VCaP (cell line): ENCODE measurements at regions not wholly inside any gene's neighbourhood (a gene's known extent, or its start where the extent isn't known, plus 50 kb on each side); places are given as distances from the start of the nearest gene placed in this dataset.

ENCODE experiments used
- H3K27ac ChIP-seq: fragments of 450-650 bp; 2 replicates; pipeline ENCODE4 v1.5.1; 2017
- TF ChIP-seq, protein P1 (sequence below): fragments of 450-650 bp; conservative IDR thresholded peaks from 2 replicates; pipeline ENCODE4 v1.5.1; 2017; ENCODE audit warnings: mild to moderate bottlenecking, moderate library complexity

DNA sequence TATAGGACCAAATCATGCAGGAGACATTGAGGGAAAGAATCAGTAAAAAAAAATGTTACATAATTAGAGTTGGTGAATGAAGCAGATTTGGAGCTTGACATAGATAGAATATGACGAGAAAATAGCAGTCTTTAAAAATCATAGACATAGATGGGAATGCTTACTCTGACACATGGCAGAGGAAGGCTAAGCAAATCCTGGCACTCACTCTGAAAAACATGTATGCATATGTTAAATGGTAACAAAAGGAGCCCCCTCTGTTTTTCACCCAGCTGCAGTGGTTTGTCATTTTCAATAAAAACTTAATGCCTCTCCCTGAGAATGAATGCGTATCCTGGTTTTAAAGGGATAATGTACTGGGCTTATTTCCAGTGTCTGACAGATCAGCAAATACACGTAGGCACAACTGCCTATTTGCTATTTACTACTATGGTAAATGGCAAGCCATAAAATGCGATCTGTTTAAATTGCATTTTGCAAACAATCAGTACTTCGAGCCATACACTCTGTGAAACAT, 561.2 kb upstream of the SEL1L start:
- TF ChIP-seq, protein P1, sequence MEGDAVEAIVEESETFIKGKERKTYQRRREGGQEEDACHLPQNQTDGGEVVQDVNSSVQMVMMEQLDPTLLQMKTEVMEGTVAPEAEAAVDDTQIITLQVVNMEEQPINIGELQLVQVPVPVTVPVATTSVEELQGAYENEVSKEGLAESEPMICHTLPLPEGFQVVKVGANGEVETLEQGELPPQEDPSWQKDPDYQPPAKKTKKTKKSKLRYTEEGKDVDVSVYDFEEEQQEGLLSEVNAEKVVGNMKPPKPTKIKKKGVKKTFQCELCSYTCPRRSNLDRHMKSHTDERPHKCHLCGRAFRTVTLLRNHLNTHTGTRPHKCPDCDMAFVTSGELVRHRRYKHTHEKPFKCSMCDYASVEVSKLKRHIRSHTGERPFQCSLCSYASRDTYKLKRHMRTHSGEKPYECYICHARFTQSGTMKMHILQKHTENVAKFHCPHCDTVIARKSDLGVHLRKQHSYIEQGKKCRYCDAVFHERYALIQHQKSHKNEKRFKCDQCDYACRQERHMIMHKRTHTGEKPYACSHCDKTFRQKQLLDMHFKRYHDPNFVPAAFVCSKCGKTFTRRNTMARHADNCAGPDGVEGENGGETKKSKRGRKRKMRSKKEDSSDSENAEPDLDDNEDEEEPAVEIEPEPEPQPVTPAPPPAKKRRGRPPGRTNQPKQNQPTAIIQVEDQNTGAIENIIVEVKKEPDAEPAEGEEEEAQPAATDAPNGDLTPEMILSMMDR = no peak
- no peak overlapping the region for H3K27ac ChIP-seq

DNA sequence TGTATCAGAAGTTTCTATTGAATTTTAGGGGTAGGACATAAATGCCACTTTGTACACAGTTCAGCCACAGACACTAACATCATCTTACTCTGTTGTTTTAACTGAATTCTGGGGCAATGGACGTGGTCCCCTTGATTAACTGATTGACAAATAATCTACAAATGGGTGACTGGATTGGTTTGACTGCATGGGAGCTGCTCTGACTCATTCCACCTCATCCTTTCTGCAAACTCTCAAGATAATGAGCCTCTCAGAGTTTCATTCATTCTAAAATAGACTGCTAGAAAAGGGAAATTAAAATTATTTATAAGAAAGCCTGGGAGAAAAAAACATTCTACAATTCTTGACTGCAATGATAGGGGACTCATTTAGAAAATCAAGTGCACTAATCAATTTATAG, 570.4 kb upstream of the SEL1L start:
- no peak overlapping the region for H3K27ac ChIP-seq
- TF ChIP-seq, protein P1 = no peak

DNA sequence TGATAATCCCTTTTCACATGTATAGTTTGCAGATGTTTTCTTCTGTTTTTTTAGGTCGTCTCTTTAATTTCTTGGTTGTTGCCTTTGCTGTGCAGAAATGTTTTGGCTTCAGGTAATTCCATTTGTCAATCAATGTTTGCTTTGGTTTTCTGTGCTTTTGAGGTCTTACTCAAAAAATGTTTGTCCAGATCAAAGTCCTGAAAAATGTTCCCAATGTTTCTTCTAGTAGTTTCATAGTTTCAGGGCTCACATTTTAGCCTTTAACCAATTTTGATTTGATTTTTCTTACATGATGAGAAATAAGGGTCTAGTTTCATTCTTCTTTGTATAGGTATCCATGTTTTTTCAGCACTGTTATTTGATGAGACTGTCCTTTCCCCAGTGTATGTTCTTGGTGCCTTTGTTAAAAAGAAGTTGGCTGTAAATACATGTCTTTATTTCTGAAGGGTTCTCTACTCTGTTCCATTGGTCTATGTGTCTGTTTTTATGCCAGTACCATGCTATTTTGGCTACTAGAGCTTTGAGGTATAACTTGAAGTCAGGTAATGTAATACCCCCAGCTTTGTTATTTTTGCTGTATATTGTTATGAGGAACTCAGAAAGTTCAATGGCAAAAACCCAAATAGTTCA, 578.7 kb upstream of the SEL1L start:
- H3K27ac ChIP-seq = no peak overlapping the region
- TF ChIP-seq, protein P1 = no peak

DNA sequence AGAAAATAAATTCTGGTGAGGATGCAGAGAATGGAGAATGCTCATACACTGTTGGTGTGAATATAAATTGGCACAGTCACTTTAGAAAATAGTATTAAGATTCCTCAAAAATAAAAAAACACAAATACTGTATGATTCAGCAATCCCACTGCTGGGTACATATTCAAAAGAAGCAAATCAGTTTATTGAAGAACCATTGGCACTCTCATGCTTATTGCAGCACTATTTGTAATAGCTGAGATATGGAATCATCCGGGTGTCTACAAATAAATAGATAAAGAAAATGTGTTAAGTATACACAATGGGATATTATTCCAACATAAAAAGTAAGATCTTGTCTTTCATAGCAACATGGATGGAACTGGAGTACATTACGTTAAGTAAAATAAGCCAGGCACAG, 579.4 kb upstream of the SEL1L start:
- no peak overlapping the region for H3K27ac ChIP-seq
- TF ChIP-seq, protein P1 = no peak

DNA sequence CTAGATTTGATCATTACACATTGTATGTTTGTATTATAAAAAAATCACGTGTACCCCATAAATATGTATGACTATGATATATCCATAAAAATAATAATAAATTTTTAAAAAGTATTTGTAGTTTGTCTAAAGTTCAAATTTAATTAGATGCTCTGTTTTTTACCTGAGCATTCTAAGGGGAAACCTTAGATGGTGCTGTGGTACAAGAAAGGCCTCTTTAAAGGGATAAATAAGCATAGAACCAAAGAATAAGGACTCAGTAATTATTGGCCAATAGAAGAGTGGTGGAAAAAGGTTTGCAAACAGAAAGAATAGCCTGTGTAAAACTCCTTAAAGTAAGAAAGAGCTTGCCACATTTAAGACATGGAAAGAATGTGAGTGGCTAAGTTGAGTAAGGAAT, 580.1 kb upstream of the SEL1L start:
- no peak overlapping the region for H3K27ac ChIP-seq
- TF ChIP-seq, protein P1 = peak; percentile 79

DNA sequence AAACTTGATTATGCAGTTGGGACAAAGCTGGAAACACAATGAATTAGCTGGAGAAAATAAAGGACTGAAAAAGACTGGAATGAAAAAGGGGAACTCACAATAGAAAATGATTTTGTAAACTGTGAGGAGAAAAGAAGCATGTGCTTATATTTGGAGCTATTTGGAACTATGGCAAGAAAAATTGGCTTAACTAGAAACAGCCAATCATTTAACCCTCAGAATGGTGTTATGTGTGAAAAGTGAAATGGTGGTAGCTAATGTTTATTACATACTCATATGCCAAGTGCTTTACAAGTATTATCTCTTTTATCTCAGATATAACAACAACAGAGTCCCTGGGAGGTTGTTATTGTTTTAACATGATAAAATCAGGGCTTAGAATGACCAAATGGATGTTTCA, 583.1 kb upstream of the SEL1L start:
- no peak overlapping the region for H3K27ac ChIP-seq
- TF ChIP-seq, protein P1 = no peak

DNA sequence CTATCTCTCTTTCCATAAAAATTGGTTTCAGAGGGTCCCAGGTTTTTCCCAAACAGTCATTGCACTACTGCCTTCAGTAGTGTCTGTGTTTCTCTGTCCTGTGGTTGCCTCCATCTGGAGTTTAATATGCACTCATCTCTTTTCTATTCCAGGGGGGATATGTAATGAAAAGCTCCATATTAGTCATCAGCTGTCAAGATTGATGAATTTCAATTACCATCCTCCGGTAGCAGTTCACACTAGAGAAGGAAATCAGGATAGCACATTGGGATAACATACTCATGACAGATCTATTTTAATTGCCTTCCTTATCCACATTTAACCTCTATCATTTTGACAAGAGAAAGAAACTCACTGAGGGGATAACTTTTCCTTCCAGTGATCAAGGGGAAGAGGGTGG, 589.0 kb upstream of the SEL1L start:
- TF ChIP-seq, protein P1 = no peak
- H3K27ac ChIP-seq = no peak overlapping the region
